ENCODE measurements at regions not wholly inside any gene's neighbourhood (a gene's known extent, or its start where the extent isn't known, plus 50 kb on each side); places are given as distances from the start of the nearest gene placed in this dataset.
"Not testable (repeated sequence)": the region's sequence is repeated elsewhere in the genome, so short reads cannot be mapped to it uniquely, and the experiment has no call there.

DNA sequence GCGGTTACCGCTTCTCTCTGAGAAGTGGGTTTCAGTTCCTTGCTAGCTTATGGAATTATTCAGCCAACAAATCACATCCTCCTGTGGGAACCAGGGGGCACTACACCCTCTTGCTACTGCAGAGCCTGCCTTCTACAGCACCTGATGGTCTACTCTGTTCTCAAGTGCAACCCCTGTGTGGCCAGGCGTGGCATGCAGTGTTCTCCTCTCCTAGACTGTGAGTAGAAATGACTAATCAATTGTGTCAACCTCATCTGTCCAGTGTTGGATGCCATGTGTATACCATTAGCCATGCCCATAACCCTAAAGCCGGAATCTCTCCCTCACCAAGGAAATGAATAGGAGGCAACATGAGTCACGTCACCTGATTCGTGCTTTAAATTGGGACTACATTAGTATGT, 117.2 kb upstream of the LIFR start:
- WGBS, 2 donors, result 90 to 93% methylated on average over 6 of the region's 6 CpGs

DNA sequence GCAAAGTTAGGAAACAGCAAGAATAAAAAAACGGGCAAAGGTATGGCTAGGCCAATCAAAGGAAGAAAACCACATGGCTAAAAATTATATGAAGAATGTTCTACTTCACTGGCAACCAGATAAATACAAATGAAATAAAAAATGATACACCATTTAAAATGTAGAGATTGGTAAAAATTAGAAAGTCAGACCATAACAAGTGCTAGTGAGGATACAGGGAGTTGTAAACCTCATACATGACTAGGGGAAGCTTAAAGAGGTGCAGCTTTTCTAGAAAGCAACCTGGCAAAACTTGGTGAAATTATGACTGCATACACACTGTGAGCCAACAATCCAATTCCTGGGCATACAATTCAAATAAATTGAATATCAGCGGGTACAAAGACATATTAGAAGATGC, 119.0 kb upstream of the LIFR start:
- no peak for DNase-seq
- no peak overlapping the region for H3K4me3 ChIP-seq
- H3K36me3 ChIP-seq, result no peaks in the 10 kb centered on the region
- no peaks in the 10 kb centered on the region for H3K9me3 ChIP-seq
- peaks cover 0 to 6% (median 0%) of the 10 kb centered on the region in 4 donors for H3K4me1 ChIP-seq
- no peak for TF ChIP-seq POLR2A (IDR thresholded peaks at IDR 0.05)
- no peak for TF ChIP-seq POLR2AphosphoS5 (IDR thresholded peaks at IDR 0.05)
- no peak for TF ChIP-seq EP300 (IDR thresholded peaks at IDR 0.05)
- TF ChIP-seq, protein P1, sequence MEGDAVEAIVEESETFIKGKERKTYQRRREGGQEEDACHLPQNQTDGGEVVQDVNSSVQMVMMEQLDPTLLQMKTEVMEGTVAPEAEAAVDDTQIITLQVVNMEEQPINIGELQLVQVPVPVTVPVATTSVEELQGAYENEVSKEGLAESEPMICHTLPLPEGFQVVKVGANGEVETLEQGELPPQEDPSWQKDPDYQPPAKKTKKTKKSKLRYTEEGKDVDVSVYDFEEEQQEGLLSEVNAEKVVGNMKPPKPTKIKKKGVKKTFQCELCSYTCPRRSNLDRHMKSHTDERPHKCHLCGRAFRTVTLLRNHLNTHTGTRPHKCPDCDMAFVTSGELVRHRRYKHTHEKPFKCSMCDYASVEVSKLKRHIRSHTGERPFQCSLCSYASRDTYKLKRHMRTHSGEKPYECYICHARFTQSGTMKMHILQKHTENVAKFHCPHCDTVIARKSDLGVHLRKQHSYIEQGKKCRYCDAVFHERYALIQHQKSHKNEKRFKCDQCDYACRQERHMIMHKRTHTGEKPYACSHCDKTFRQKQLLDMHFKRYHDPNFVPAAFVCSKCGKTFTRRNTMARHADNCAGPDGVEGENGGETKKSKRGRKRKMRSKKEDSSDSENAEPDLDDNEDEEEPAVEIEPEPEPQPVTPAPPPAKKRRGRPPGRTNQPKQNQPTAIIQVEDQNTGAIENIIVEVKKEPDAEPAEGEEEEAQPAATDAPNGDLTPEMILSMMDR (IDR thresholded peaks at IDR 0.05), result no peak
- WGBS, 2 donors, result 83 to 89% methylated on average over 2 of the region's 2 CpGs
- H3K27me3 ChIP-seq, result no peaks in the 10 kb centered on the region
- intact Hi-C loops (cut with DNase I), result no loop called here
- no peak overlapping the region for H3K27ac ChIP-seq

More for the DNA sequence above, 117.2 kb upstream of the LIFR start:
- Histone ChIP-seq H3K36me3 (no peaks in the 10 kb centered on the region), H3K9me3 (no peaks in the 10 kb centered on the region), H3K4me3 (no peak overlapping the region), H3K27me3 (no peaks in the 10 kb centered on the region), H3K27ac (no peak overlapping the region), H3K4me1 (peaks cover 0 to 6% (median 0%) of the 10 kb centered on the region in 4 donors)
- intact Hi-C loops (cut with DNase I), result no loop called here
- no peak for DNase-seq
- TF ChIP-seq EP300 (IDR thresholded peaks at IDR 0.05) (no peak), POLR2AphosphoS5 (IDR thresholded peaks at IDR 0.05) (no peak), POLR2A (IDR thresholded peaks at IDR 0.05) (no peak)
- TF ChIP-seq, protein P1 (IDR thresholded peaks at IDR 0.05), result no peak

DNA sequence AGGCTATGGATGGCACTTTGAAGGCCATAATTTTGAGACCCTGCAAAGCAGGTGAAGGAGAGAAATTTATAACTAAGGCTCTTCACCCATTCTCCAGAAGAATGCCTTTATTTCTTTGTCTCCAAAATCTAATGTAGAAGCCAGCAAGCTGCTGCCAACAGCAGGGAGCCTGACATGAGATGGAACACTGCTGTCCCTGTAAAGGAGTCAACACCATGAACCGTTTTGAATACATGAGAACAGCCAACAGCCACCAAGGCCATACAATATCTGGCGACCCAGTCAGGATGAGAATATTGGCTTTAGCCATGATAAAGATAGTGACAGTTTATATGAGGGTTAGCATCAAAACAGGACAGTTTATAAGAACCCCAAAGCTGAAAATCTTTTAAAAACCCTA, 121.2 kb upstream of the LIFR start:
- Histone ChIP-seq H3K4me1 (peaks cover 0 to 2% (median 0%) of the 10 kb centered on the region in 4 donors), H3K9me3 (no peaks in the 10 kb centered on the region), H3K27me3 (no peaks in the 10 kb centered on the region), H3K27ac (no peak overlapping the region), H3K36me3 (no peaks in the 10 kb centered on the region), H3K4me3 (no peak overlapping the region)
- no peak for DNase-seq
- intact Hi-C loops (cut with DNase I), result no loop called here
- no peak for TF ChIP-seq EP300 (IDR thresholded peaks at IDR 0.05)
- TF ChIP-seq, protein P1 (IDR thresholded peaks at IDR 0.05), result no peak
- no peak for TF ChIP-seq POLR2A (IDR thresholded peaks at IDR 0.05)
- 71 to 74% methylated on average over 2 of the region's 2 CpGs for WGBS, 2 donors

DNA sequence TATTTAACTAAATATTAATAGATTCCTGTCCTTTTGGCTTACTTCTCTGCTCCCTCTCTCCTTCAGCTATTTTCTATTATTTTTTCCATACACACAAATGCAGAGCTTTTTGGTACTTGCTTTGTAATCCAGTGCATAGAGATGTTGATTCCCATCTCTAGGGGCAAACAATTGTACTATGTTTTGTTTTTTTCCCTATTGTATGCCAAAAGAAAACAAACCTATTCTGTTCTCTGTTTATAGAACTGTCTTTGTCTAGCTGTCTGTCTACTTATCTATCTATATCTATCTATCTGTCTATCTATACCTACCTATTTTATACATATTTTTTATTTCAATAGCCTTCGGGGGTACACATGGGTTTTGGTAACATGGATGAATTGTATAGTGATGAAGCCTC, 121.6 kb upstream of the LIFR start:
- WGBS, 2 donors, result 95 to 96% methylated on average over 1 of the region's 1 CpG
- intact Hi-C loops (cut with DNase I), result no loop called here
- Histone ChIP-seq H3K4me1 (no peaks in the 10 kb centered on the region), H3K27ac (no peak overlapping the region), H3K27me3 (no peaks in the 10 kb centered on the region), H3K4me3 (no peak overlapping the region), H3K36me3 (no peaks in the 10 kb centered on the region), H3K9me3 (no peaks in the 10 kb centered on the region)
- no peak for DNase-seq
- no peak for TF ChIP-seq EP300 (IDR thresholded peaks at IDR 0.05)
- TF ChIP-seq POLR2AphosphoS5 (IDR thresholded peaks at IDR 0.05), result no peak
- TF ChIP-seq POLR2A (IDR thresholded peaks at IDR 0.05), result no peak
- TF ChIP-seq, protein P1 (IDR thresholded peaks at IDR 0.05), result no peak

DNA sequence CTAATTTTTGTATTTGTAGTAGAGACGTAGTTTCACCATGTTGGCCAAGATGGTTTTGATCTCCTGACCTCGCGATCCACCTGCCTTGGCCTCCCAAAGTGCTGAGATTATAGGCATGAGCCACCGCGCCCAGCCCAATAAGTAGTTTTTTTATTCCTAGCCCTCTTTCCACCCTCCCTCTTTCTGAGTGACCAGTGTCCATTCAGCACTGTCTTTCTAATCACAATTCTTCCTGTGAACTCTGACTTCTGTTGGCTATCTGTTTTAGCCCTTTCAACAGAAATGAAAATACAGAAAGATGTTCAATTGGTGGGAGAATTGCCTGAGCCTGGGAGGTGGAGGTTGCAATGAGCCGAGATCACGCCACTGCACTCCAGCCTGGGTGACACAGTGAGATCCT, 122.3 kb upstream of the LIFR start:
- H3K9me3 ChIP-seq; H3K27ac ChIP-seq; H3K36me3 ChIP-seq; H3K4me1 ChIP-seq; DNase-seq; intact Hi-C loops (cut with DNase I); H3K27me3 ChIP-seq; H3K4me3 ChIP-seq: not testable (repeated sequence)
- 84 to 94% methylated on average over 7 of the region's 7 CpGs for WGBS, 2 donors
